ENCODE measurements at regions not wholly inside any gene's neighbourhood (a gene's known extent, or its start where the extent isn't known, plus 50 kb on each side); places are given as distances from the start of the nearest gene placed in this dataset.
"Not testable (repeated sequence)": the region's sequence is repeated elsewhere in the genome, so short reads cannot be mapped to it uniquely, and the experiment has no call there.

DNA sequence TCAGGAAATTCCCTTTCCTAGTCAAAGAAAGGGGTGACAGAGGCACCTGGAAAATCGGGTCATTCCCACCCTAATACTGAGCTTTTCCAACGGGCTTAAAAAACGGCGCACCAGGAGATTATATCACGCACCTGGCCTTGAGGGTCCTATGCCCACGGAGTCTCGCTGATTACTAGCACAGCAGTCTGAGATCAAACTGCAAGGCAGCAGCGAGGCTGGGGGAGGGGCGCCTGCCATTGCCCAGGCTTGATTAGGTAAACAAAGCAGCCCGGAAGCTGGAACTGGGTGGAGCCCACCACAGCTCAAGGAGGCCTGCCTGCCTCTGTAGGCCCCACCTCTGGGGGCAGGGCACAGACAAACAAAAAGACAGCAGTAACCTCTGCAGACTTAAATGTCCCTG is 107.5 kb upstream of the VWC2 start:
- TF ChIP-seq, protein P1, sequence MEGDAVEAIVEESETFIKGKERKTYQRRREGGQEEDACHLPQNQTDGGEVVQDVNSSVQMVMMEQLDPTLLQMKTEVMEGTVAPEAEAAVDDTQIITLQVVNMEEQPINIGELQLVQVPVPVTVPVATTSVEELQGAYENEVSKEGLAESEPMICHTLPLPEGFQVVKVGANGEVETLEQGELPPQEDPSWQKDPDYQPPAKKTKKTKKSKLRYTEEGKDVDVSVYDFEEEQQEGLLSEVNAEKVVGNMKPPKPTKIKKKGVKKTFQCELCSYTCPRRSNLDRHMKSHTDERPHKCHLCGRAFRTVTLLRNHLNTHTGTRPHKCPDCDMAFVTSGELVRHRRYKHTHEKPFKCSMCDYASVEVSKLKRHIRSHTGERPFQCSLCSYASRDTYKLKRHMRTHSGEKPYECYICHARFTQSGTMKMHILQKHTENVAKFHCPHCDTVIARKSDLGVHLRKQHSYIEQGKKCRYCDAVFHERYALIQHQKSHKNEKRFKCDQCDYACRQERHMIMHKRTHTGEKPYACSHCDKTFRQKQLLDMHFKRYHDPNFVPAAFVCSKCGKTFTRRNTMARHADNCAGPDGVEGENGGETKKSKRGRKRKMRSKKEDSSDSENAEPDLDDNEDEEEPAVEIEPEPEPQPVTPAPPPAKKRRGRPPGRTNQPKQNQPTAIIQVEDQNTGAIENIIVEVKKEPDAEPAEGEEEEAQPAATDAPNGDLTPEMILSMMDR (IDR thresholded peaks at IDR 0.05): not testable (repeated sequence)
- not testable (repeated sequence) for TF ChIP-seq POLR2A (IDR thresholded peaks at IDR 0.05)
